Natural killer cell treated with Interleukin-12 subunit alpha and Interleukin-12 subunit beta and Interleukin-15 and Interleukin-18, amount 100 ng/mL, for 72 hours (primary cell): ENCODE measurements at regions not wholly inside any gene's neighbourhood (a gene's known extent, or its start where the extent isn't known, plus 50 kb on each side); places are given as distances from the start of the nearest gene placed in this dataset.

Source experiments
- ATAC-seq, 2 donors: fragments of 150-1000 bp; cut with Tn5 transposase in 1 of 2; sonication (Bioruptor Pico), chemical (Tn5 transposase) in 1 of 2; 2 replicates each; pipeline ENCODE4 v1.10.0; 2021
- DNase-seq: peaks from one replicate; pipeline ENCODE4 v3.0.0; 2022; ENCODE audit warnings: low spot score
- H3K27ac Mint-ChIP-seq, 2 donors: 1 replicate in 1 of 2; 2 replicates in 1 of 2; pipeline ENCODE4 v1.8.0; 2022; ENCODE audit warnings: mixed read lengths in 2 of 2, mild to moderate bottlenecking in 1 of 2, moderate library complexity in 1 of 2
- H3K27me3 Mint-ChIP-seq, 2 donors: 1 replicate in 1 of 2; 2 replicates in 1 of 2; pipeline ENCODE4 v1.8.0; 2022; ENCODE audit warnings: mixed read lengths in 2 of 2
- H3K36me3 Mint-ChIP-seq: one replicate; pipeline ENCODE4 v1.8.0; 2022; ENCODE audit warnings: mixed read lengths
- H3K4me1 Mint-ChIP-seq, 2 donors: 1 replicate in 1 of 2; 2 replicates in 1 of 2; pipeline ENCODE4 v1.8.0; 2022; ENCODE audit warnings: low read depth in 2 of 2, mixed read lengths in 2 of 2, mild to moderate bottlenecking in 1 of 2
- H3K4me3 Mint-ChIP-seq: one replicate; pipeline ENCODE4 v1.8.0; 2022; ENCODE audit warnings: mixed read lengths
- H3K9me3 Mint-ChIP-seq: 2 replicates; pipeline ENCODE4 v1.8.0; 2022; ENCODE audit warnings: mixed read lengths

DNA sequence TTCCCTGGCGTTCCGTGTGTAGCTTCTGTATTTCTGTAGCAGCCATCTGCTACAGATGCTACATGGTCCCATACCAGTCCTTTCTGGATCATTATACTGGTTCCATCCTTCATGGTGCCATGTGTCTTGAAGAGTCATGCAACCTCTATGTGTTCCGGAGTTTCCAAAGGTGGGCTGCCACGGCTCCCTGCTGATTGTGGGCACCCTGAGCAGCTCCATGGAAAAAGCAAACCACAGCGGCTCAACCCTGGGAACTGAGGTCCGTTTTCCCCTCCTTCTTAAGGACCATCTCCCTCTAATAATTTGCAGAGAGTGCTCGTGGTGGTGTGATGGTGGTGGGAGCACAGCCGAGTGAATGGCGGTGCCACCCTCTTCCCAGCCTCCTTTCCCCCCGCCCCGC is 600.4 kb downstream of the CCDC171 start:
- H3K27ac Mint-ChIP-seq: no peak overlapping the region
- DNase-seq: no peak
- H3K36me3 Mint-ChIP-seq: no peaks in the 10 kb centered on the region
- H3K9me3 Mint-ChIP-seq: no peaks in the 10 kb centered on the region
- H3K4me3 Mint-ChIP-seq: no peak overlapping the region
- peaks cover 19 to 39% of the 10 kb centered on the region in 2 donors for H3K27me3 Mint-ChIP-seq
- no peak for ATAC-seq
- H3K4me1 Mint-ChIP-seq: peaks cover 4 to 6% of the 10 kb centered on the region in 2 donors

DNA sequence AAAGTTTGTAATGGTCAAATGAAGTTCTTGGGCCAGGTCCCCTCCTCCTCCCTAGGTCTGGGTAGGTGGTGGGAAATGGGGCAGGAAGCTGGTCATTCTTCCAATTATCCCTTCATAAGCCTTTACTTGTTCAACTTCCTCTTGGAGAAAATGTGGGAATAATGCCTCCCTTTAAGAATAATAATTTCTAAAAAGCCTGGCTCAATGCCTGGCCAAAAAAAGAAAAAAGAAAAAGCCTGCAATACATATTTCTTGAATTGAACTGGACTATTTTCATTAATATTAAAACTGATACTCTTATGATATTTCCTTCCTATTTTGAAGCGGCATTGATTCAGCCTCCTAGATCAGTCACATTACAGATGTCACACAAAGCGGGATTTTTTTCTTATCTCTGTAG is 600.9 kb downstream of the CCDC171 start:
- H3K27ac Mint-ChIP-seq: no peak overlapping the region
- no peak for DNase-seq
- peaks cover 4 to 6% of the 10 kb centered on the region in 2 donors for H3K4me1 Mint-ChIP-seq
- no peaks in the 10 kb centered on the region for H3K9me3 Mint-ChIP-seq
- no peaks in the 10 kb centered on the region for H3K36me3 Mint-ChIP-seq
- H3K4me3 Mint-ChIP-seq: no peak overlapping the region
- no peak for ATAC-seq
- peaks cover 19 to 39% of the 10 kb centered on the region in 2 donors for H3K27me3 Mint-ChIP-seq

DNA sequence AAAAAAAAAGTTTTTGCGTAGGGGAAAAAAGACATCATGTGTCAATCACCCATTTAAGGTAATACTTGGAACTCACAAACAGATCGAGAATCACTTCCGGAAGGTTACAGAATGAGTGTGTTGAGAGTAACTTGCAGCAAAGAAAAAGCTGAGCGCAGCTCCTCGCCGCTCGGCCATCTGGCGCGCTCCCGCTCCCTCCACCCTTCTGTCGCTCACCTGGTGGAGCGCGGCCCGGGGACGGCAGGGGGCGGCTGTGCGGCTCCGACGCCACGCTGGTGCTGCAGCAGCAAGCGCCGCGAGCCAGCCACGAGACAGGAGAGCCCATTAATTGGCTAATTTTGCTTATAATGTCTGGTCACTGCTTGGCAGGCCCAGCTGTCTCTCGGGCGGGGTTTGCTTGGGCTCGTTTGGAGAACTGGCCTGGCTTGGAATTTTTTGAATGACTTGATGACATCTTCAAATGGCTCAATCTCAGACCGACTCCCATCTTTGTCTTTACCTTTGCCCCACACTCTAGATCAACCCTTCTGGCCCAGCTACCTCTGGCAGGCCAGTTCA is 601.8 kb downstream of the CCDC171 start:
- H3K27ac Mint-ChIP-seq: no peak overlapping the region
- H3K4me3 Mint-ChIP-seq: no peak overlapping the region
- no peaks in the 10 kb centered on the region for H3K36me3 Mint-ChIP-seq
- DNase-seq (no peak), ATAC-seq (peak in 1 of 2 donors; percentile 57)
- peaks cover 4 to 6% of the 10 kb centered on the region in 2 donors for H3K4me1 Mint-ChIP-seq
- H3K27me3 Mint-ChIP-seq: peaks cover 19 to 34% of the 10 kb centered on the region in 2 donors
- no peaks in the 10 kb centered on the region for H3K9me3 Mint-ChIP-seq

DNA sequence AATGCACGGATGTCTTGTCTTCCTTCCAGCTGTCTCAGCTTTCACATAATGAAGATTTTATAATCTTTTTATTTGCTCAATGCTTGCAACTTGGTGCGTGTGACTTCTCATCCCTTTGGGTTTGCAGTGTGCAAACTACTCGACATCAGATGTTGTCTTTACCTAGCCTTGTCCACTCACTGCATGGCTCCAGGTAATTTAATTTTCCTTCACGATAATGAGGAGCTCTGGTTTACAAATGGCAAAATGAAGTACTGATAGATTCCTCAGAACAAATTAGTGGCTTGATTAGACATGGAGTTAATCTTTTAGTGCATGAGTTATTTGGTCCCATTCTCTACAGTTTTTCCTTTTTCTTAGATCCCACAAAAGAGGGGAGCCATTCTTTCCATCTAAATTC is 603.0 kb downstream of the CCDC171 start:
- peaks cover 4 to 6% of the 10 kb centered on the region in 2 donors for H3K4me1 Mint-ChIP-seq
- H3K27me3 Mint-ChIP-seq: peaks cover 19 to 29% of the 10 kb centered on the region in 2 donors

DNA sequence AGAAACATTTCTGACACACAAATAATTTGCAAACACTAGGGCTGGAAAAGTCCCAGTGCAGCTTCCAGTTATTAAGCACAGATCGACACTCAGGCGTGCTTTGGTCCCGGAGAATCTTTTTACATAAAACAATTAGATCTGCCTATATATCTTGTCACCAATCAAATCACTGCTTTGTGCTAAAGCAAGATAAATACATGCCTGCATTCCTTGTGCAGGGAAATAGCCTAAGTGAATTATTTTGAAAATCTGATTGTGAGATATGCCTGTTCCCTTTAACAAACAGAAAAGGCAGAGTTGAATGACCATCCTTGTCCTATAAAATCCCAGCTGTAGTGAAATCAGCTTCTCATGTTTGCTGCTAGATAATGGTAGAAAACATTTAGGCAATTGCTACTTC is 604.4 kb downstream of the CCDC171 start:
- Mint-ChIP-seq H3K27me3 (peaks cover 21 to 25% of the 10 kb centered on the region in 2 donors), H3K36me3 (no peaks in the 10 kb centered on the region), H3K4me1 (peaks cover 4 to 6% of the 10 kb centered on the region in 2 donors), H3K9me3 (peaks cover 3% of the 10 kb centered on the region), H3K4me3 (no peak overlapping the region), H3K27ac (no peak overlapping the region)
- no peak for ATAC-seq
- DNase-seq: no peak

More for the DNA sequence above, 603.0 kb downstream of the CCDC171 start:
- no peak for ATAC-seq
- no peak overlapping the region for H3K4me3 Mint-ChIP-seq
- no peaks in the 10 kb centered on the region for H3K9me3 Mint-ChIP-seq
- no peaks in the 10 kb centered on the region for H3K36me3 Mint-ChIP-seq
- H3K27ac Mint-ChIP-seq: no peak overlapping the region
- DNase-seq: no peak

DNA sequence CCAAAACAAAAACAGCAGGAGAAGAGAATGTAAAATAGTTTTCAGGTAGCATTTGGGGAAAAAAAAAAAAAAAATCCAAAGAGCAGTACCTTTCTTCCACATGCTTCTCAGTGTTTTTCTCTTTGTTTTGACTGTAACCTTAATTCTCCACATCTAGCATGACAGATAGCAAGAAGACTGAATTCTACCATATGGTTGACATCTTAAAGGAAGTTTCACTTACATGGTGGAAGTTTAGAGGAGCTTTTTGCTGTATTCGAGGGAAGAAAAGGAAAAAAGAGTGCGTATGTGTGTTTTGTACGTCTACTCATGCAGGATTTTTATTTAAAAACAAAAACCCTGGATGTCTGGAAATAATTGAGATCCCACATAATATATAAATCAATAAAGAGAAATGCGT is 604.8 kb downstream of the CCDC171 start:
- H3K27me3 Mint-ChIP-seq: peaks cover 23 to 26% of the 10 kb centered on the region in 2 donors
- no peak overlapping the region for H3K27ac Mint-ChIP-seq
- H3K4me1 Mint-ChIP-seq: peaks cover 4 to 6% of the 10 kb centered on the region in 2 donors
- H3K9me3 Mint-ChIP-seq: peaks cover 3% of the 10 kb centered on the region
- ATAC-seq (no peak), DNase-seq (no peak)
- H3K36me3 Mint-ChIP-seq: no peaks in the 10 kb centered on the region
- H3K4me3 Mint-ChIP-seq: no peak overlapping the region

DNA sequence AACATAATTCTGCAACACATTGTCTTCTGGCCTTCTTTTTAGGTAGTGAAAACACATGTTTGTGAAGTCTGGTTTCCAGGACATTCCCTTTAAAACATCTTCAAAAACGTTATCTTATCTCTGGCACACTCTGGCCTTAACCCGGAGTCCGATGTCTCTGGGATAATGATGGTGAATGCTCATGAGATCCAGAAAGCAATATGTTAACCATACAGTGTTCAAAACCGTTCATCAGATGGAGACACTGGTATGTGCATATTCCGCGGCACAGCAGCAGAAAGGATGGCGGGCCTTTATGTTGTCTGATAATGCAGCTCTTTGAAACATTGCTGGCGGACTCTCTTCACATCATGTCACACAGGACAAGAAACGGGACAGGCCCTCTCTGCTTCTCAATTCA is 605.2 kb downstream of the CCDC171 start:
- DNase-seq: no peak
- Mint-ChIP-seq H3K4me3 (no peak overlapping the region), H3K9me3 (peaks cover 3% of the 10 kb centered on the region), H3K4me1 (peaks cover 4 to 6% of the 10 kb centered on the region in 2 donors), H3K27me3 (peaks cover 23 to 25% of the 10 kb centered on the region in 2 donors), H3K27ac (no peak overlapping the region), H3K36me3 (no peaks in the 10 kb centered on the region)
- ATAC-seq: no peak

DNA sequence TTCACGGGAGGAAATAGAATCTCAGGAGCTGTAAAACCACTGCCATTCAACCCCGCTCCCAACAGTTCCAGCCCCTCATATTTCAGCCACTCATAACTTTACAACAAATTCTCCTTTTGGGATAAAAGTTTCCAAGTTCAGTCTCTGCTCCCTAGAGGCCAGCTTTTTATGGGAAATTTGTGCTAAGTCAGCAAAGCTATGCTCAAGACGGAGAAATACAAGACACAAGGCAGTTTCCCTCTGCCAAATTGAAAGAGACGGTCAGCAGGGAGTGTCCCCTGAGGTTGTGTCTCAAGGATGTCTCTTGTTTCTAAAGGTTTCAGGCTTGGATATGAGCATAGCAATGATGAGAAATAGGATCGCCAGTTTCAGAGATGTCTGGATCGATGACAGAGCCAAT is 608.6 kb downstream of the CCDC171 start:
- no peaks in the 10 kb centered on the region for H3K4me1 Mint-ChIP-seq
- H3K4me3 Mint-ChIP-seq: no peak overlapping the region
- no peaks in the 10 kb centered on the region for H3K36me3 Mint-ChIP-seq
- no peak for ATAC-seq
- no peak overlapping the region for H3K27ac Mint-ChIP-seq
- H3K27me3 Mint-ChIP-seq: peaks cover 11 to 15% of the 10 kb centered on the region in 2 donors
- peaks cover 3% of the 10 kb centered on the region for H3K9me3 Mint-ChIP-seq
- DNase-seq: no peak

DNA sequence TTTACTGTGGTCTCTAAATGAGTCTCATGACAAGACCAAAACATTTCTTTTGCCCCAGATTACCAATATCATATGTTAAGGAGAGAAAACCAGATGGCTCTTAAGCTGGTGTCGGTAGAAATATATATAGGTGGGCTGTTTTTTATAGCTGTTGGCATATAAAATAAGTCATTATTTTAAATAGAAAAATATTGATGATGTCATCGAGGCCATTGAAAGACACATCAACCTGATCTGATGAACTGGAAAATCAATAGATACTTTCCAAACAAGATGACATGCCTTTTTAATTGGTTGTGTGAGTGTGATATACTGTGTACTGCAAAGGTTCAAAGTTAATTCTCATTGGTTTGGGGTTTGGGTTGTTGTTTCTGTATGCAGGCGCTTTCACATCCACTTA is 617.3 kb downstream of the CCDC171 start:
- Mint-ChIP-seq H3K4me1 (no peaks in the 10 kb centered on the region), H3K9me3 (no peaks in the 10 kb centered on the region), H3K27me3 (peaks cover 0 to 8% of the 10 kb centered on the region in 2 donors), H3K36me3 (no peaks in the 10 kb centered on the region), H3K4me3 (no peak overlapping the region), H3K27ac (no peak overlapping the region)
- ATAC-seq: no peak
- no peak for DNase-seq

DNA sequence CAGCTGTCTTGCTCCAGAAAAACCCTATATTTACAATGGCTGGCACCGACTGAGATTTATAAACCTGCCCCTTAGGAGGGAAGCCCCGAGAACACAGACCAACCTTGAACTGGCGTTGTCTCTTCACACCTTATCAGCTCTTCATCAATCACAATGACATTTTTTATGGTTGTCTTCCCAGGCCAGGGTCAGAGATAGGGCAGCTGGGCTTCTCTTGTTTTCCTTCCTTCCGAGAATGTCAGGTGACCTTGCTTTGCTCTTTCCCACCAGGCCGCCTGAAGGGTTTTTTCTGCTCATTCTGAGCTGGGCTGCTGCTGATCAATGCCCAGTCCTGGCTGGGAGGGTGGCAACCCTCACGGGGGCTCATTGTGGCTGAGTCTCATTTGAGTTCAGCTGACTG is 619.1 kb downstream of the CCDC171 start:
- no peak overlapping the region for H3K4me3 Mint-ChIP-seq
- no peak overlapping the region for H3K27ac Mint-ChIP-seq
- DNase-seq (no peak), ATAC-seq (no peak)
- H3K27me3 Mint-ChIP-seq: peaks cover 0 to 8% of the 10 kb centered on the region in 2 donors
- H3K36me3 Mint-ChIP-seq: no peaks in the 10 kb centered on the region
- H3K9me3 Mint-ChIP-seq: no peaks in the 10 kb centered on the region
- H3K4me1 Mint-ChIP-seq: no peaks in the 10 kb centered on the region

DNA sequence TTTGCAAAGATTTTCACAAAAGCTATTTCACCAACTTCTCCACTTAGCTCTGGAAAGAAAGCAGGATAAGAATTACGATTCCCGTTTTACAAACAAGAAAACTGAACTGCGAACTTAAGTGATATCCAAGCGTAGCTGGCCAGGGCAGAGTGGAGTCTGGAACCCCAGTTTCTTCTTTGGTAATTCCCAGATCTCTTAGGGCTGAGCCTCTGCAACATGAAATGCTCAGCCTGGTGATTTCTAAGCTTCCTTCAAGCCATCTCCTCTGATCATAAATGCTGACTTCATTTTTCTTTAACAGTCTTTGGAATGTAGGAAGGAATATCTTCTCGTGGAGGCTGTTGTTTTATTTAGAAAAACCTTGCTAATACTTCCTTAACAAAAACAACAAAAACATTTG is 620.0 kb downstream of the CCDC171 start:
- no peaks in the 10 kb centered on the region for H3K9me3 Mint-ChIP-seq
- no peak for ATAC-seq
- H3K27ac Mint-ChIP-seq: no peak overlapping the region
- DNase-seq: no peak
- H3K4me3 Mint-ChIP-seq: no peak overlapping the region
- no peaks in the 10 kb centered on the region for H3K36me3 Mint-ChIP-seq
- no peaks in the 10 kb centered on the region for H3K4me1 Mint-ChIP-seq
- H3K27me3 Mint-ChIP-seq: peaks cover 0 to 6% of the 10 kb centered on the region in 2 donors

DNA sequence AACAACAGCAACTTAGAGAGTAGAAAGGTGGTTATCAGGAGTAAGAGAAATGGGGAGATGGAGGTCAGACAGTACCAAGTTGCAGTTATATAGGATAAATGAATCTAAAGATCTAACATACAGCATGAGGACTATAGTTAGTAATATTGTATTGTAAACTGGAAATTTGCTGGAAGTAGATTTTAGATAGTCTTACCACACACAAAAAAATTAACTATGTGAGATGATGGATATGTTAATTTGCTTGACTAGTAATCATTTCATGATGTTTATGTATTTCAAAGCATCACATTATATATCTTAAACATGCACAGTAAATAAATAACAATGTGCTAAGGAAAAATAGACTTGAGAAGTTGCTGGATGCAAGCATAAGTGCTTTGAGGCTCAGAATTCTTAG is 622.1 kb downstream of the CCDC171 start:
- DNase-seq (no peak), ATAC-seq (no peak)
- H3K4me1 Mint-ChIP-seq: no peaks in the 10 kb centered on the region
- H3K27ac Mint-ChIP-seq: no peak overlapping the region
- no peaks in the 10 kb centered on the region for H3K36me3 Mint-ChIP-seq
- H3K9me3 Mint-ChIP-seq: no peaks in the 10 kb centered on the region
- H3K27me3 Mint-ChIP-seq: peaks cover 0 to 13% of the 10 kb centered on the region in 2 donors
- H3K4me3 Mint-ChIP-seq: no peak overlapping the region

DNA sequence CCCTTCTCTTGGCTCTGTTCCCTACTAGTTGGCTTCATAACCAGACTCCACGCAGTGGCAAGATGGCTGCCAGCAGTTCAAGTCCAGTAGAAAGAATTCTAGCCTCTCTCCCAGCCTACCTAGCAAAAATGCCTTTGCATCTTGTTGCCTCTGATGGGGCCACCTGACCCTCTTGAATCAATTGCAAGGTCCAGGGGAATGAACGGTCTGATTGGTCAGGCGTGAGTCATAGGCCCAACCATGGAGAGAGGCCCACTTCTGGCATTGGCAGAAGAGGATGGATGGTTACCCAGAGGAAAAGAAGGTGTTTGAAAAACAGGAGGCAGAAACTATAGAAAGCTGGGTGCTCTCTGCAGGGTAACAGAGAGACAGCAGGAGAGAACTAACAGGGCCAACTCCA is 622.6 kb downstream of the CCDC171 start:
- Mint-ChIP-seq H3K4me1 (no peaks in the 10 kb centered on the region), H3K27me3 (peaks cover 0 to 13% of the 10 kb centered on the region in 2 donors), H3K9me3 (no peaks in the 10 kb centered on the region), H3K36me3 (no peaks in the 10 kb centered on the region), H3K4me3 (no peak overlapping the region), H3K27ac (no peak overlapping the region)
- DNase-seq: no peak
- peak in 1 of 2 donors; percentile 15 for ATAC-seq

DNA sequence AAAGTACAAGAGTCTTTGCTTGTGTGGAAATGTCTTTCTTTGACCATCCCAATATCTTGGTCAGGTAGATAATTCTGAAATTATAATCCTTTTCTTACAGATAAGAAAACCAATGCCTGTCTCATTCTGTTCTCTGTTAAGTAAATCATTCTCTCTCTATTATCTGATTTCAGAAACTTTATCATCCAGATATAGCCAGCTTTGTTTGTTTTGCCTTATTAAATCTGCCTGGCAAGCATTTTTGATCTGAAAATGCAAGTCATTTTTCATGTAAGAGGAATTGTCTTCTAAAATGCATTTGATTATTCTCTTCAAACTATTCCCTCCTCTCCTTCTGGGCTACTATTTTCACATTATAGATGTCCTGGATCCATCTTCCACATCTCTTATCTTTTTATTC is 625.5 kb downstream of the CCDC171 start:
- peaks cover 5 to 16% of the 10 kb centered on the region in 2 donors for H3K27me3 Mint-ChIP-seq
- ATAC-seq: no peak

DNA sequence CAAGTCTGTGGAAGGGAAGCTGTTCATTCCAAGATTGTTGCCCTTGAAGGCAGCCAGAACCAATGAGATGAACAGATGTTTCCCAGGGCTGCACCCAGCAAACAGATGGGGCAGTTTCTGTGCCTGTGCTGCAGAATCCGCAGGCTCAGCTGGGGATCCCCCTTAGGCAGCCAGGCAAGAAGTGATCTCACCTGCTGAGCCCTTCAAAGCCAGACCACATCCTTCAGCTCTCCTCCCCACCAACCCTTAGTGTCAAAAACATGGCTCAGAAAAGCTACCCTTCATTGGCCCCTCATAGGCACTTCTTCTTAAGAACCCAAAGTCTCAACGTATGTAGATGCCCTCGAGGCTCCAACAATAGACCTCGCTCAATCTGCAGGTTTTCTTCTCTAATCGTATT is 626.7 kb downstream of the CCDC171 start:
- Mint-ChIP-seq H3K36me3 (no peaks in the 10 kb centered on the region), H3K9me3 (no peaks in the 10 kb centered on the region), H3K27ac (no peak overlapping the region), H3K4me1 (no peaks in the 10 kb centered on the region), H3K27me3 (peaks cover 5 to 16% of the 10 kb centered on the region in 2 donors), H3K4me3 (no peak overlapping the region)
- DNase-seq (no peak), ATAC-seq (peak in 1 of 2 donors; percentile 20)

More for the DNA sequence above, 625.5 kb downstream of the CCDC171 start:
- Mint-ChIP-seq H3K9me3 (no peaks in the 10 kb centered on the region), H3K36me3 (no peaks in the 10 kb centered on the region), H3K27ac (no peak overlapping the region), H3K4me1 (no peaks in the 10 kb centered on the region), H3K4me3 (no peak overlapping the region)
- no peak for DNase-seq
